ENCODE measurements at regions not wholly inside any gene's neighbourhood (a gene's known extent, or its start where the extent isn't known, plus 50 kb on each side); places are given as distances from the start of the nearest gene placed in this dataset.

GRCh38 chrX:124699876-124700275 lies 353.5 kb downstream of the SH2D1A start:
- no peak for ATAC-seq
- no peak for DNase-seq
- 35% methylated on average over 2 of the region's 2 CpGs for WGBS (ENCODE audit: insufficient coverage, low coverage, low lambda C conversion rate, missing lambda C conversion rate)
- Histone ChIP-seq H3K4me3 (no peak overlapping the region), H3K27ac (no peak overlapping the region), H3K4me1 (no peaks in the 10 kb centered on the region), H3K9me3 (no peaks in the 10 kb centered on the region), H3K36me3 (no peaks in the 10 kb centered on the region), H3K27me3 (no peaks in the 10 kb centered on the region)
- TF ChIP-seq CTCF (IDR thresholded peaks at IDR 0.05) (no peak), POLR2A (IDR thresholded peaks at IDR 0.05) (no peak)
- intact Hi-C loops (cut with DNase I) = no loop called here

- Histone ChIP-seq H3K27me3 (no peaks in the 10 kb centered on the region), H3K27ac (no peak overlapping the region), H3K4me3 (no peak overlapping the region), H3K9me3 (no peaks in the 10 kb centered on the region), H3K4me1 (no peaks in the 10 kb centered on the region), H3K36me3 (no peaks in the 10 kb centered on the region)
- TF ChIP-seq POLR2A (IDR thresholded peaks at IDR 0.05) (no peak), CTCF (IDR thresholded peaks at IDR 0.05) (no peak)
- intact Hi-C loops (cut with DNase I) = no loop called here
- 39% methylated on average over 1 of the region's 1 CpG for WGBS (ENCODE audit: insufficient coverage, low coverage, low lambda C conversion rate, missing lambda C conversion rate)
- DNase-seq (no peak), ATAC-seq (no peak)
Observed at GRCh38 chrX:124717537-124717936, 371.2 kb downstream of the SH2D1A start.

- TF ChIP-seq POLR2A (IDR thresholded peaks at IDR 0.05) (no peak), CTCF (IDR thresholded peaks at IDR 0.05) (no peak)
- intact Hi-C loops (cut with DNase I) = no loop called here
- no peaks in the 10 kb centered on the region for H3K4me1 ChIP-seq
- H3K36me3 ChIP-seq = no peaks in the 10 kb centered on the region
- no peak for ATAC-seq
- H3K4me3 ChIP-seq = no peak overlapping the region
- 42% methylated on average over 2 of the region's 2 CpGs for WGBS (ENCODE audit: insufficient coverage, low coverage, low lambda C conversion rate, missing lambda C conversion rate)
- no peaks in the 10 kb centered on the region for H3K9me3 ChIP-seq
- no peak for DNase-seq
- no peak overlapping the region for H3K27ac ChIP-seq
- H3K27me3 ChIP-seq = no peaks in the 10 kb centered on the region
Observed at GRCh38 chrX:124719060-124719459, 372.7 kb downstream of the SH2D1A start.

- DNase-seq (no peak), ATAC-seq (no peak)
- H3K27ac ChIP-seq = no peak overlapping the region
- WGBS (ENCODE audit: insufficient coverage, low coverage, low lambda C conversion rate, missing lambda C conversion rate) = 75% methylated on average over 2 of the region's 2 CpGs
- H3K9me3 ChIP-seq = no peaks in the 10 kb centered on the region
- intact Hi-C loops (cut with DNase I) = no loop called here
- no peaks in the 10 kb centered on the region for H3K4me1 ChIP-seq
- H3K36me3 ChIP-seq = no peaks in the 10 kb centered on the region
- H3K4me3 ChIP-seq = no peak overlapping the region
- no peak for TF ChIP-seq POLR2A (IDR thresholded peaks at IDR 0.05)
- TF ChIP-seq CTCF (IDR thresholded peaks at IDR 0.05) = no peak
- H3K27me3 ChIP-seq = no peaks in the 10 kb centered on the region
Observed at GRCh38 chrX:124720532-124720931, 374.2 kb downstream of the SH2D1A start.

- Histone ChIP-seq H3K27ac (no peak overlapping the region), H3K27me3 (no peaks in the 10 kb centered on the region), H3K4me1 (no peaks in the 10 kb centered on the region), H3K9me3 (no peaks in the 10 kb centered on the region), H3K4me3 (no peak overlapping the region), H3K36me3 (no peaks in the 10 kb centered on the region)
- no peak for TF ChIP-seq CTCF (IDR thresholded peaks at IDR 0.05)
- no peak for TF ChIP-seq POLR2A (IDR thresholded peaks at IDR 0.05)
- DNase-seq (no peak), ATAC-seq (no peak)
- intact Hi-C loops (cut with DNase I) = no loop called here
- 58% methylated on average over 1 of the region's 1 CpG for WGBS (ENCODE audit: insufficient coverage, low coverage, low lambda C conversion rate, missing lambda C conversion rate)
Observed at GRCh38 chrX:124725502-124725901, 379.1 kb downstream of the SH2D1A start.

Data from right lobe of liver (tissue), 6 donors.